ENCODE measurements at regions not wholly inside any gene's neighbourhood (a gene's known extent, or its start where the extent isn't known, plus 50 kb on each side); places are given as distances from the start of the nearest gene placed in this dataset.
"Not testable (repeated sequence)": the region's sequence is repeated elsewhere in the genome, so short reads cannot be mapped to it uniquely, and the experiment has no call there.

GRCh38 chr15:39514933-39515332, 65.9 kb upstream of the THBS1 start:
- Histone ChIP-seq H3K4me1 (ENCODE audit: control insufficient read depth, low read length) (no peaks in the 10 kb centered on the region), H3K9me2 (replicated peaks; ENCODE audit: control insufficient read depth, low read length) (no peaks in the 10 kb centered on the region), H3K36me3 (ENCODE audit: control insufficient read depth, low read length) (no peaks in the 10 kb centered on the region), H3K4me3 (ENCODE audit: low read length) (no peak overlapping the region), H3K79me2 (ENCODE audit: control insufficient read depth, low read length) (no peaks in the 10 kb centered on the region), H3K27ac (ENCODE audit: low read depth, low read length) (no peak overlapping the region), H3K4me2 (ENCODE audit: low read length) (no peak overlapping the region), H4K20me1 (ENCODE audit: control insufficient read depth, insufficient read depth, low read depth, low read length) (no peaks in the 10 kb centered on the region), H3F3A (ENCODE audit: control insufficient read depth, insufficient read depth) (no peaks in the 10 kb centered on the region), H3K9me3 (ENCODE audit: control insufficient read depth, insufficient read depth, low read length) (0 out of 2 replicates have a peak, but pooled peaks cover 10% of the 10 kb centered on the region), H3K27me3 (ENCODE audit: control insufficient read depth, low read length) (no peaks in the 10 kb centered on the region)
- no peak for TF ChIP-seq EZH2phosphoT487 (IDR thresholded peaks at IDR 0.05; ENCODE audit: borderline replicate concordance, low read length)
- no peak for TF ChIP-seq CTCF (IDR thresholded peaks at IDR 0.05; ENCODE audit: low read depth, low read length, poor library complexity, severe bottlenecking)

DNA sequence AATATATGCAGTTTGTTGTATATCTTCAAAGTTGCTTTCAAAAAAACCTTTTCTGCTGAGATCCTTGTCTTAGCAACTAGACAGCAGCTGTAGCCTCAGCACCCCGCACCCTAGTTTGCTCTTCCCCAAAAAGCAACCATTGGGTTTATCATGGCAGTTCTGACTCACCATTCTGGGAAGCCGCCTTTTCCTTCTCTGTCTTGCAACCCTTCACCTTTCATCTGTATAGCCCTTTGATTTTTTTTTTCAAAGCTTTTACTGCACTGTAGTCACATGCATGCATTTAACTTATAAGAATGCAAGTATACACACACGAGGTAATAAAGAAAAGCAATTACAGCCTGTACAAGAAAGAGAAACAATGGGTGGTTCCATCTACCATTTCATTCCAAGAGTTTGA, 65.1 kb upstream of the THBS1 start:
- Histone ChIP-seq H3K9me3 (ENCODE audit: control insufficient read depth, insufficient read depth, low read length) (0 out of 2 replicates have a peak, but pooled peaks cover 10% of the 10 kb centered on the region), H3K4me1 (ENCODE audit: control insufficient read depth, low read length) (no peaks in the 10 kb centered on the region), H3F3A (ENCODE audit: control insufficient read depth, insufficient read depth) (no peaks in the 10 kb centered on the region), H3K36me3 (ENCODE audit: control insufficient read depth, low read length) (no peaks in the 10 kb centered on the region), H3K4me3 (ENCODE audit: low read length) (no peak overlapping the region), H3K79me2 (ENCODE audit: control insufficient read depth, low read length) (no peaks in the 10 kb centered on the region), H3K4me2 (ENCODE audit: low read length) (no peak overlapping the region), H3K9me2 (replicated peaks; ENCODE audit: control insufficient read depth, low read length) (no peaks in the 10 kb centered on the region), H3K27ac (ENCODE audit: low read depth, low read length) (no peak overlapping the region), H4K20me1 (ENCODE audit: control insufficient read depth, insufficient read depth, low read depth, low read length) (no peaks in the 10 kb centered on the region), H3K27me3 (ENCODE audit: control insufficient read depth, low read length) (no peaks in the 10 kb centered on the region)
- TF ChIP-seq EZH2phosphoT487 (IDR thresholded peaks at IDR 0.05; ENCODE audit: borderline replicate concordance, low read length) (no peak), CTCF (IDR thresholded peaks at IDR 0.05; ENCODE audit: low read depth, low read length, poor library complexity, severe bottlenecking) (no peak)

- Histone ChIP-seq H3K27ac (ENCODE audit: low read depth, low read length) (no peak overlapping the region), H3K9me3 (ENCODE audit: control insufficient read depth, insufficient read depth, low read length) (0 out of 2 replicates have a peak, but pooled peaks cover 10% of the 10 kb centered on the region), H3K4me3 (ENCODE audit: low read length) (no peak overlapping the region), H3F3A (ENCODE audit: control insufficient read depth, insufficient read depth) (no peaks in the 10 kb centered on the region), H3K4me1 (ENCODE audit: control insufficient read depth, low read length) (no peaks in the 10 kb centered on the region), H3K9me2 (replicated peaks; ENCODE audit: control insufficient read depth, low read length) (no peaks in the 10 kb centered on the region), H3K4me2 (ENCODE audit: low read length) (no peak overlapping the region), H3K36me3 (ENCODE audit: control insufficient read depth, low read length) (no peaks in the 10 kb centered on the region), H4K20me1 (ENCODE audit: control insufficient read depth, insufficient read depth, low read depth, low read length) (no peaks in the 10 kb centered on the region), H3K79me2 (ENCODE audit: control insufficient read depth, low read length) (no peaks in the 10 kb centered on the region), H3K27me3 (ENCODE audit: control insufficient read depth, low read length) (no peaks in the 10 kb centered on the region)
- no peak for TF ChIP-seq EZH2phosphoT487 (IDR thresholded peaks at IDR 0.05; ENCODE audit: borderline replicate concordance, low read length)
Observed at GRCh38 chr15:39517122-39517855, 63.6 kb upstream of the THBS1 start.

DNA sequence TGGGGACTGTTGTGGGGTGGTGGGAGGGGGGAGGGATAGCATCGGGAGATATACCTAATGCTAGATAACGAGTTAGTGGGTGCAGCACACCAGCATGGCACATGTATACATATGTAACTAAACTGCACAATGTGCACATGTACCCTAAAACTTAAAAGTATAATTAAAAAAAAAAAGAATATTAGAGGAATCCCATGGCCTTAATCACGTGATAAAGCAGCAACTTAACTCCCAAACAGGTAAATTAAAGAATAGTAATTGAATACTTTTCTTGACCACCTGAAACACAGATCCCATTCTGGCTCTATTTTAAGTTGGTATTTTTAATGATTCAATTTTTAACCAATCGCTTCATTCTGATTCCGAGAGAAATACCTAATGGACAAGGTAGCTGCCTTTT, 56.9 kb upstream of the THBS1 start:
- H3K9me3 ChIP-seq (ENCODE audit: control insufficient read depth, insufficient read depth, low read length); H3K4me3 ChIP-seq (ENCODE audit: low read length); H3K4me2 ChIP-seq (ENCODE audit: low read length); H3K27ac ChIP-seq (ENCODE audit: low read depth, low read length); H3K4me1 ChIP-seq (ENCODE audit: control insufficient read depth, low read length); H3F3A ChIP-seq (ENCODE audit: control insufficient read depth, insufficient read depth); H3K79me2 ChIP-seq (ENCODE audit: control insufficient read depth, low read length); H4K20me1 ChIP-seq (ENCODE audit: control insufficient read depth, insufficient read depth, low read depth, low read length); H3K9me2 ChIP-seq (replicated peaks; ENCODE audit: control insufficient read depth, low read length); H3K27me3 ChIP-seq (ENCODE audit: control insufficient read depth, low read length); H3K36me3 ChIP-seq (ENCODE audit: control insufficient read depth, low read length): not testable (repeated sequence)
